GM12878 (cell line): ENCODE measurements at regions not wholly inside any gene's neighbourhood (a gene's known extent, or its start where the extent isn't known, plus 50 kb on each side); places are given as distances from the start of the nearest gene placed in this dataset.

Experiments used
- ATAC-seq: fragments of 200-7000 bp; cut with Tn5 transposase; 3 replicates; pipeline ENCODE4 v1.9.1; 2020; ENCODE audit warnings: mild to moderate bottlenecking, moderate library complexity
- BruUV-seq: library from RNA; stranded (reverse); fragments of 400-500 nt; replicated peaks from 2 replicates; lab custom pipeline; 2021; lab: Mats Ljungman, UMichigan
- CTCF ChIA-PET: fragments of 300-600 bp; sonication (Branson Sonifier 250); formaldehyde crosslinking; extraction: SDS; loops from one replicate; lab custom pipeline; 2021; ENCODE audit warnings: inconsistent platforms; lab: Yijun Ruan, JAX
- POLR2A ChIA-PET: fragments of 350-600 bp; formaldehyde crosslinking; extraction: SDS; loops from one replicate; lab custom pipeline; 2021; ENCODE audit warnings: inconsistent platforms; lab: Charles Lee
- RAD21 ChIA-PET: fragments of 300-600 bp; sonication (Branson Sonifier 250); formaldehyde crosslinking; loops from one replicate; lab custom pipeline; 2023; ENCODE audit warnings: antibody characterized with exemption; ENCODE audit not compliant: unreplicated experiment; lab: Charles Lee
- SMC1A ChIA-PET: fragments of 300-600 bp; sonication (Branson Sonifier 250); formaldehyde crosslinking; loops from one replicate; lab custom pipeline; 2023; ENCODE audit not compliant: unreplicated experiment, uncharacterized antibody; lab: Charles Lee
- DNase-seq: peaks from one replicate; pipeline ENCODE4 v3.0.0-alpha.2; 2011; ENCODE audit warnings: low read depth, low spot score
- FAIRE-seq: peaks from 3 replicates; lab custom pipeline; 2011; peaks lifted over from hg19 to GRCh38; lab: Jason Lieb, UNC
- H2AFZ ChIP-seq: 2 replicates; pipeline ENCODE4 v1.6.0; 2011; ENCODE audit warnings: low read depth, low read length, control low read depth; ENCODE audit not compliant: control insufficient read depth
- H3K27ac ChIP-seq: 2 replicates; pipeline ENCODE4 v1.5.1; 2011; ENCODE audit warnings: control low read depth; ENCODE audit not compliant: control insufficient read depth, insufficient read depth
- H3K27me3 ChIP-seq, 2 experiments: replicated peaks in 1 of 2; 2 replicates each; pipeline versions ENCODE4 v1.6.0 to v1.6.1; 2011; ENCODE audit warnings: low read length in 1 of 2; ENCODE audit not compliant: control insufficient read depth in 2 of 2, insufficient read depth in 2 of 2
- H3K36me3 ChIP-seq, 2 experiments: 2 replicates each; pipeline ENCODE4 v1.5.1; 2011; ENCODE audit warnings: low read length in 1 of 2; ENCODE audit not compliant: control insufficient read depth in 2 of 2, insufficient read depth in 2 of 2
- H3K4me1 ChIP-seq: 2 replicates; pipeline ENCODE4 v1.6.1; 2011; ENCODE audit warnings: mild to moderate bottlenecking, low read length, moderate library complexity, mixed read lengths; ENCODE audit not compliant: control insufficient read depth, insufficient read depth
- H3K4me2 ChIP-seq: 2 replicates; pipeline ENCODE4 v1.6.0; 2011; ENCODE audit warnings: control low read depth; ENCODE audit not compliant: control insufficient read depth, insufficient read depth
- H3K4me3 ChIP-seq: fragments of 200-600 bp; sonication (generic); 2 replicates; pipeline ENCODE4 v1.5.1; 2016
- H3K79me2 ChIP-seq: 2 replicates; pipeline ENCODE4 v1.6.0; 2011; ENCODE audit warnings: low read length; ENCODE audit not compliant: control insufficient read depth, insufficient read depth
- H3K9ac ChIP-seq: 2 replicates; pipeline ENCODE4 v1.8.0; 2011; ENCODE audit warnings: low read length, control low read depth, mixed read lengths; ENCODE audit not compliant: control insufficient read depth, insufficient read depth
- H3K9me3 ChIP-seq: replicated peaks from 3 replicates; pipeline ENCODE4 v1.5.1; 2011; ENCODE audit warnings: mild to moderate bottlenecking, low read length; ENCODE audit not compliant: control insufficient read depth, insufficient read depth
- H4K20me1 ChIP-seq: 2 replicates; pipeline ENCODE4 v1.6.0; 2011; ENCODE audit not compliant: control insufficient read depth, insufficient read depth
- BCL3 ChIP-seq: IDR thresholded peaks from 2 replicates; pipeline ENCODE4 v1.6.1; 2011; ENCODE audit warnings: borderline replicate concordance, low read depth, mild to moderate bottlenecking, moderate library complexity, low read length; ENCODE audit not compliant: insufficient read depth, poor library complexity, severe bottlenecking
- CREB1 ChIP-seq: IDR thresholded peaks from 2 replicates; pipeline ENCODE4 v1.6.1; 2012; ENCODE audit warnings: low read depth, mild to moderate bottlenecking, inconsistent platforms
- E2F4 ChIP-seq: IDR thresholded peaks from 2 replicates; pipeline ENCODE4 v1.6.1; 2012; ENCODE audit warnings: low read depth, low read length, improper control_type of control experiment
- IRF5 ChIP-seq: fragments of 450-650 bp; IDR thresholded peaks from 2 replicates; pipeline ENCODE4 v1.6.1; 2017; ENCODE audit warnings: borderline replicate concordance
- MYB ChIP-seq: fragments of 150-350 bp; IDR thresholded peaks from 2 replicates; pipeline ENCODE4 v1.6.1; 2014; ENCODE audit warnings: mild to moderate bottlenecking, low read depth, low read length, borderline replicate concordance
- NBN ChIP-seq: fragments of 450-650 bp; IDR thresholded peaks from 2 replicates; pipeline ENCODE4 v1.6.1; 2016
- REST ChIP-seq: IDR thresholded peaks from 2 replicates; pipeline ENCODE4 v1.6.1; 2012; ENCODE audit warnings: mild to moderate bottlenecking, low read depth, low read length
- SRF ChIP-seq, 2 experiments: IDR thresholded peaks; 2 replicates each; pipeline ENCODE4 v1.6.1; 2011; ENCODE audit warnings: low read depth in 2 of 2, low read length in 2 of 2, mild to moderate bottlenecking in 1 of 2, moderate library complexity in 1 of 2
- TARDBP ChIP-seq: IDR thresholded peaks from 2 replicates; pipeline ENCODE4 v1.6.1; 2016; ENCODE audit warnings: borderline replicate concordance
- WGBS: methylation state at CpG from one replicate; pipeline ENCODE4 v1.1.6; 2016; ENCODE audit warnings: low lambda C conversion rate; ENCODE audit not compliant: insufficient replicate concordance, insufficient coverage; ENCODE audit errors: missing lambda C conversion rate; 5-methylcytosine and 5-hydroxymethylcytosine counted together
- in situ Hi-C: fragments of 300-500 bp; cut with MboI; formaldehyde crosslinking; loops from 9 replicates; pipeline ENCODE4 v1.14.3; 2018; ENCODE audit warnings: mixed read lengths
- intact Hi-C: fragments of 100-400 bp; cut with micrococcal nuclease; formaldehyde crosslinking; loops from one replicate; pipeline ENCODE4 v1.14.2; 2022; ENCODE audit not compliant: unreplicated experiment

GRCh38 chr6:54776891-54777290 is 69.7 kb upstream of the FAM83B start:
- H3K9ac ChIP-seq: no peak overlapping the region
- H3K27ac ChIP-seq: no peak overlapping the region
- in situ Hi-C loops (no loop called here), intact Hi-C loops (no loop called here)
- 0% methylated on average over 1 of the region's 1 CpG for WGBS
- H3K4me3 ChIP-seq: no peak overlapping the region
- BruUV-seq: no TSS peak
- H4K20me1 ChIP-seq: no peaks in the 10 kb centered on the region
- H3K4me2 ChIP-seq: no peak overlapping the region
- POLR2A ChIA-PET: no interaction called here
- H2AFZ ChIP-seq: no peak overlapping the region
- DNase-seq (no peak), FAIRE-seq (no peak), ATAC-seq (no peak)
- H3K4me1 ChIP-seq: no peaks in the 10 kb centered on the region
- H3K36me3 ChIP-seq: no peaks in the 10 kb centered on the region
- H3K79me2 ChIP-seq: no peaks in the 10 kb centered on the region
- no peaks in the 10 kb centered on the region for H3K27me3 ChIP-seq
- SMC1A ChIA-PET: no interaction called here
- CTCF ChIA-PET: no interaction called here
- TF ChIP-seq MYB (no peak), NBN (no peak), E2F4 (no peak)
- TF ChIP-seq, all 136 proteins: peak for 0
- RAD21 ChIA-PET: no interaction called here
- H3K9me3 ChIP-seq: no peaks in the 10 kb centered on the region

DNA sequence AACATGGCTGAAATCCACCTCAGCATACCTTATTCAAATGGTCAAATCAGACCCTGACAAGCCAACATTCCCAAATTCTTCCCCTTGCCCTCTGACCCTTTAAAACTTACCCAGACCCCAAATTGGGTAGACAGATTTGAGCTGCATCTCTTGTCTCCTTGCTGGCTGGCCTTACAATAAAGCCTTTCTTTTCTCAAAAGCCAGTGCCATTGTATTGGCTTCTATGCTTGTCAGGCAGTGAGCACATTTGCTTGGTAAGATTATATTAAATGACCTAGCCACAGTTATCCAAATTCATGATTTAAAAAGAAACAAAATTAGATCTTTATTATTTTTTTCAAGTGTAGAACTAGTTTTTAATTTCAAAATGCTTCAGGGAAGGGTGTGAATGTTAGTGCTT is 67.8 kb upstream of the FAM83B start:
- RAD21 ChIA-PET: no interaction called here
- POLR2A ChIA-PET: no interaction called here
- no peak for ATAC-seq

More for the DNA sequence above, 67.8 kb upstream of the FAM83B start:
- H3K9me3 ChIP-seq: no peaks in the 10 kb centered on the region
- H3K9ac ChIP-seq: no peak overlapping the region
- ChIA-PET CTCF (no interaction called here), SMC1A (no interaction called here)
- H3K36me3 ChIP-seq: no peaks in the 10 kb centered on the region
- no peaks in the 10 kb centered on the region for H3K79me2 ChIP-seq
- no peaks in the 10 kb centered on the region for H3K4me1 ChIP-seq
- no peak overlapping the region for H3K4me2 ChIP-seq
- no peak overlapping the region for H3K4me3 ChIP-seq
- FAIRE-seq (no peak), DNase-seq (no peak)
- H4K20me1 ChIP-seq: no peaks in the 10 kb centered on the region
- H3K27me3 ChIP-seq: no peaks in the 10 kb centered on the region
- in situ Hi-C loops (no loop called here), intact Hi-C loops (no loop called here)
- H3K27ac ChIP-seq: no peak overlapping the region
- BruUV-seq: no TSS peak
- H2AFZ ChIP-seq: no peak overlapping the region
- TF ChIP-seq IRF5 (no peak), BCL3 (no peak), TARDBP (no peak), REST (no peak), CREB1 (no peak), SRF (IDR thresholded peaks at IDR 0.05; ENCODE audit: low read depth in 2 of 2, low read length in 2 of 2) (no peak)
